Dedifferentiated amniotic fluid mesenchymal stem cell (primary cell): ENCODE measurements at regions not wholly inside any gene's neighbourhood (a gene's known extent, or its start where the extent isn't known, plus 50 kb on each side); places are given as distances from the start of the nearest gene placed in this dataset.

ENCODE experiments used
- DNase-seq: peaks from one replicate; pipeline ENCODE4 v3.0.0-alpha.2; 2016; ENCODE audit errors: extremely low spot score

DNA sequence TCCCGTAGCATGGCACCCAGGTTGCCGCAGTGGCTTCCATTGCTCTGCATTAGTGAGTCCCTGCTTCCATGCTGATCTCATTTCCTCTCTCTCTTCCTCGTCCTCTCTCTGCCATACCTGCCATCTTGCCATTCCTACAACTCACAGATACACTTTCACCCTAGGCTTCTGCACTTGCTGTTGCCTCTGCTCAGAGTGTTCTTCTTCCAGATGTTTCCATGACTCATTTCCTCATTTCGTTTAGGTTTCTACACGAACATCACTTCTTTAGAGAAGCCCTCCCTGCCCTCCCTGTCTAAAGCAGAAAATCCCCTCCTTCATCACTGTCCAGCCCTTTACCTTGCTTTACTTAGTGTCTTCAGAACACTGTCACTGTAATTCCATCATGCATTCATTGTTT is 115.2 kb upstream of the WWC1 start:
- no peak for DNase-seq

DNA sequence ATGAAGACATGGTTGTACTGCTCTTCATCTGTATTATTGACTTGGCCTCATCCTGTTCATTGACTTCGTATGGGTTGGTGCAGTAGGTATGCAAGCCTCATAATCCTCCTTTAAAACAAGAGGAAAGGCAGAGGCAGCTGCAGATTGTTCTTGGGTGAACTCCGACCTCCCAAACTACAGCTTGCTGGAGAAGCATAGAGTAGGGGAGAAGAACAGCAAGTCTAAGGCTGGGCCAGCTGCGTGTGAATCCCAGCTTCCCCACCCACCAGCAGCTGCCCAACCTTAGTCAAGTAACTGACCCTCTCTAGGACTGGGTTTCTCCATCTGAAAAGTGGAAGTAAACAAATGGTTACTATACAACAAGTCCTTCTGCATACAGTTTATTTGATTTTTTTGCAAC is 114.5 kb upstream of the WWC1 start:
- DNase-seq: no peak

DNA sequence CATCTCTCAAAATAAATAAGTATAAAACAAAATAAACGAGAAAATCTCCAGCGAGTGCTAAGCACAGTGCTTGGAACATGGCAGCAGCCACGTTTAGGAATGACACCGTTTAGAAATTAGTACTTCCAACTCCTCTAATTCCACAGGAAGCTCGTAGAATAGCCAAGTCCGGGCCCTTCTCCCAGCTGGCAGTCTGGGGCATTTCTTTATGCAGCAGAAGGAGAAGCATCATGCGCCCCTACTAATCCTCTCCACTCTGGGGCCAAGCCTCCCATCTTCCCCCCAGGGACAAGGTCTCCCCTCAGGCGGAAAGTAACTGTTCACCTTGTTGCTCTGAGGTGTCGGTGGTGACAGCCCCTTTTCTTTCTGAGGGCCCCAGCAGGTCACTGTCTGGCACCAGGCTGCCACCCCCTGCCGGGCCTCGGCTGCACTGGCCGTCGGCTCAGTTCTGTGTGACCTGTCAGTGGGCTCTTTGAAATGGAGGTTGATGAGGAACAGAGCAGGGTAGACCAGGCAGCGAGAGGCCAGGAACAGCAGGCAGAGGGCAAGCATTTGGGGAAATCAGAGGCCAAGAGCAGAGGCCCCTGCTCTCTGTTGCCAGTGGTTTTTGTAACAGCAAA is 113.5 kb upstream of the WWC1 start:
- no peak for DNase-seq

DNA sequence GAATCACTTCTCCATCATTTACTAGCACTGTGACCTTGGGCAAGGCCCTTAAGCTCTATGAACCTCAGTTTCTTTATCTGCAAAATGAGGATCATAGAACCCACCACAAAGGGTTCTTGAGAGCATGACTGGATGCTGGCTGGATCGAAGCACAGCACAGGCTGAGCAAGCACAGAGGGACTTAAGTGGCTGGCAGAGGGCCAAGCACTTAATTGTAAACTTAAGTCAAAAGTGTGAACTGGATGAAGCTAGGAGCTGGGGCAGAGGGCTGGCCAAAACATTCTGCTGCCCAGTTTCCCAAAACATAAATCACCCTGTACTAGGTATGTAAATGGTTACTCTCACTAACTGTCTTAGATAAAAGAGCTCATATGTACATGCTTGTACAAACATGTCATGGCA is 112.3 kb upstream of the WWC1 start:
- no peak for DNase-seq

DNA sequence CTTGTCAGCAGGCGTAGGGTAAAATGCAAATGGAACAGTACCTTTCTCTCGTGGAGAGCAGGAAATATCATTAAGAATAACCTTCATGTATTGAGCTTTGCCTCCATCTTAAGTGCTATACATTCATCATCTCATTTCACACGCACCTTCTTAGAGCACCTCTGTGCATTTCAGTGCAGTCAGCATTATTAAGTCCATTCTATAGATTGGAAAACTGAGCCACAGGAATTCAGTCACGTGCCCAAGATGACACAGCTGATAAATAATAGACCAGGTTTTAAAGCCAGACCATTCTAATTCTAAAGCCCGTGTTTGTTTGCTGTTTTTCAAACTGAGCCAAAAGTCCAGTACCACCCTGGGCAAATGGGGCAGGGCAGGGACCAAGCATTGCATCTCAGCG is 109.2 kb upstream of the WWC1 start:
- DNase-seq: no peak

DNA sequence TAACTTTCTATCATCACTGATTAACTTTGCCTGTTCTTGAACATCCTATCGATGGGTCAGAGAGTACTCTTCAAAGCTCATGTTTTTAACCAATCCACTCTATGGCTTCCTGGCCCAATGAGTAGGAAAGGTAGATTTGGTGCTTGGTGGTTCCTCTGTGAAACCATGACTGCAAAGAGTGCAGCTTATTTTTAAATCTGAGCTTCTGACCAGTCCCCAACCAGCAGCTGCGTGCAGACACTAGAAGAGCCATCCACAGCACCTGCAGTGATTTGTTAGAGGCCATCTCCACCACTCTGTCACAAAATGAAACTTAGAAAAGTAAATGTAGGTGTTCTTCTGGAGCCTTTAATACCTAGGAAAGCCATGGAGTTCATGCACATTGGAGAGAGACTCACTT is 107.3 kb upstream of the WWC1 start:
- DNase-seq: no peak

DNA sequence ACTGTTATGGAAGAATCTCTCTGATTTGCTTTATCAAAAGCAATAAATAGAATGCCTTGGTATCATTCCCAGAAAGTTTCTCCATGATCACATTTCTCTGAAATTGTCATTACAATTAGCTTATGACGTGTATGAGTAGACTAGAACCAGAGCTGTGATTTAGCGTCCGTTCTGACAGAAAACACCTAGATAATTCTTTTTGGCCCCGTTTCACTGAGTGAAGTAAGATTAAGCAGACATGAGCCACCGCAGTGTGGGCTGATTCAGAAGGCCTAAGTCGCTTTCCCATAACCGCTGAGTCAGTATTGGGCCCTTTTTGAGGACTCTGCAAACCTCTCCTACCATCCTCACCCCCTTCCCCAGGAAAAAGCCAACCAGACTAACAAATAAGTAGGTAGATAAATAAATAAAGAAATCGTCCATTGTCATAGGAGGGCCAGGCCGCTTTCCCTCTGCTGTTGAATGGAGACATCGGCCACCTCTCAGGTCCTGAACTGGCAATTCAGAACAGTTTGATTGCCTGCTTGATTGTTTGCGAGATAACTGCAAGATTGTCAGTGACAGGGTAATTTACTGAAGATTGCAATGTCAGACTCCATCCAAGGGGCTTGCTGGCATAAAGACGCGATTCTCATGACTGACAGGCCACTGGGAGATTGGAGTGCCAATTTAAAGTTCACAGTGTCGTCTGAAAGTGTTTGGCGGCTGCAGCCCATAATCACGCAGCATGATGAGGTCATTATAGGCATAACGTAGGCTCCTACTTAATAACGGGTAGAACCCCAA is 105.0 kb upstream of the WWC1 start:
- DNase-seq: no peak

DNA sequence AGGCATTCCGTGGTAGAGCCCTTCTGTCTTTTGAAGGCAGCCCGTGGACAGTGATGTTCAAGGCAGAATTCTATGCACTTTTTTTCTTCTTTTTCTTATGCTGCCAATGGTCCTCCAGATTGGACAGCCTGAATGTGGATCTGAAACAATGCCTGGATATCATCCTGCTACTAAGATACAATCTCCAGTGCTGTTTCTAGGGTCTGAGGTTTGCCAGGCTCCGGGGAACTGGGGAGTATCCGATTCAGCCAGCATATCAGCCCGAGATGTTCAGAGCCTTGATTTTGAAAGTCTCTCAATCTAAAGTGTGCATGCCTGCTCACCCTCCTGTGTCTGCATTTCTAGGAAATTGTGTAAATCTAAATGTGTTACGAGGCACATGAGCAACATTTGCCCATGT is 103.8 kb upstream of the WWC1 start:
- DNase-seq: no peak

DNA sequence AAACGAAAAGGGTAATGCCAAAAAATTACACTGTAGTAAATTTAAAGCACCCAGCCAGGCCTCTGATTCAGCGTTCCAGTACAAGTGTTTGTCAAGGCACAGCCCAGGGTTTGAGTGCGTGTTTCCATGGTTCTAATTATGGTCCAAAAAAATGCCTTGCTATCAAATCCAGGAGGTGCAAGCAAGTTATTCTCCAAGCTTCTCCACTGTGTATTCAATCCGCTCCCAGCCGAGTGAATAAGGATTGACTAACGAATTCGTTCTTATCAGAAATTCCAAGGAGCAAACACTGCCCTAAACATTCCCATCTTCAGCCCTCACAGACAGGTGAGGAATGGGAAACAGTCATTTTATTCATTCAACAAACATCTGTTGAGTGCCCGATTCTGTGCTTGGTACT is 103.3 kb upstream of the WWC1 start:
- DNase-seq: no peak

DNA sequence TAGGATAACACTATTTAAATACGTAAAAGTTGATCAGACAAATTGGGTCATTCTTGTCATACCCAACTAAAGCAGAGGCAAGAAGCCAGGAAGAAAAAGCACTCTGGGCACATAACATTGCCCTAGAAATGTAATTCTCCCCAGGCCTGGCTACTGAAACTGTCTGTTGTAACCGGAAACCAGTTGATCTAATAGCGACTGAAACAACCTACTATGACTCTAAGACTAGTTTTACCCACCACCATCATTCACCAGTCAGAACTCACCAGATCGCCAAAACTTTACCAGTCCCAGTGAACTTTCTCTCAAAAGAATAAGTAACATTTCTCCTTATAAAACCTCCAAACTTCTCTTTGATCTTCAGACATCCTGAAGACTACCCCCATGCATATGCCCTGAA is 99.3 kb upstream of the WWC1 start:
- no peak for DNase-seq

DNA sequence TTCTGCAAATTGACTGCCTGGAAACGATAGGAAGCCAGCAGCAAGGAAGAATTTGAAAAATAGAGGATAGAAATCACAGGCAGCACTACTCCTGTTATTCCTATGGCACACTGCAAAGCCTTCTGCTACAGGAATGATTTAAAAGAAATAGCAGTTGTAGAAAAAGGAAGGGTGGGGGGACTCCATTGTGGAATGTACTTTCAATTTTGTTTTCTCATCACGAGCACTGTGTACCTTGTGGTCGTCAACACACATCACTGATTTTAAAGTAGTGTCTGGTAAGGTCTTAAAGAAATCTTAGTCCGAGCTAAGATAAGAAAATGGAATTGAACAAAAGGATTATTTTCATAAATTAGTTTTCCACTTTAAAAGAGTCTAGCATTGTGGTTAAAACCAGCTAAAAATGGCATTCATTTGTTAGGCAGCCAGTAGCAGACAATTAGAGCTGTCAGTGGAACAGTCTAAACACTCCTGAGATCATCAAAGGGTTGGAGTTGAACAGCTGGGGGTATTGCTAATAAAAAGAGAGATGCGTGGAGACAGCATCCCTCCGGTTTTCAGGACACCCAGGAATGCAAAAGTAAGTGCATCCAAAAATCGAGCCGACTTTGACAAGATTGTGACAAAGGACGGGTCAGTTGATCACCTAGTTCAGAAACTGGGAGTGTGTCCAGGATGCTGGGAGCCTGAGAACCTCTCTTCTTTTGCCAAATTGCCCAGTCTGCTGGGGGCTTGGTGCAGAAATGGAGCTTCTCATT is 97.8 kb upstream of the WWC1 start:
- DNase-seq: no peak

DNA sequence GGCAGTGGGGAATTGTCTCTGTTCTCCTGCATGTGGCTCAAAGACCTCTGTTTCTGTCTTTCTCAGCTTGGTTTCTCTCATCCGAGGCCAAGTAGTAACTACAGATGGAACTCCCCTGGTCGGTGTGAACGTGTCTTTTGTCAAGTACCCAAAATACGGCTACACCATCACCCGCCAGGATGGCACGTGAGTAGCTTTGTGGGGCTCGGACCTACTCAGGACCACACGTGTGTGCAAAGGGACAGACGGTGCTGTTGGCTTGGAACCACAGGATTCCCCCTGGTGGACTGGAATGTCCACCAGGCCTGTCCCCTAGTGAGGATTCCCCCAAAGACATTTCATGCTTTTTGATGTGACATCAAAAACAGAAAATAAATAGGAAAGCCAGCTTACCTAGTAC is 96.3 kb upstream of the WWC1 start:
- no peak for DNase-seq

DNA sequence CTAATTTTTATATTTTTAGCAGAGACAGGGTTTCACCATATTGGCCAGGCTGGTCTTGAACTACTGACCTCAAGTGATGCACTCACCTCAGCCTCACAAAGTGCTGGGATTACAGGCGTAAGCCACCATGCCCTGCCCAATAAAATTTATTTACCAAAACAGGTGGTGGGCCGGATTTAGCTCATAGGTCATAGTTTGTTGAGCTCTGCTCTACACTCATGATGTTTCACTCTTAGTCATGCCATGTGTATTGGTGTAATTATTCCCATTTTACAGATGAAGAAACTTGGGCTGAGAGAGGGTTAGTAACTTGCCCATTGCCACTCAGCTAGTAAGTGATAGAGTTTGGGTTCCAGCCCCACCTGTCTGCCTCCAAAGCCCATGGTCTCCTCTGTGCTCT is 93.1 kb upstream of the WWC1 start:
- DNase-seq: no peak

DNA sequence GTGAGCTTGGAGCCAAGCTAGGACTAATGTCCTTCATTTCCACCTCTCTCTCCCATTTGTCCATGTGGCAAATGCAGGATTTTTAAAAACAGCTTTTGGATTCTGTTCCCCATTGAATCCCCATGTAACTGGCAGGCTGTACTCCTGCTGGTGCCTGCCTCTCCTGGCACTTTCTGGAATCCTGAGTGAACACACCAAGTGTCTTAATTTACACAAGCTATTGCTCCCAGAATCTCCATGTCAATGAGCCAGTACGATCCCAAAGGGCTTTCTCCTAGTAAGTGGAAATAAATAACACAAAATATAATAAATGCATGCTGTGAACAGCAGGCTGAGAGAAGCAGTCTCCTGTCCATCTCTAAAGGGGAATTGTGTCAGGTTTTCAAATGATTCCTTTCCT is 88.4 kb upstream of the WWC1 start:
- no peak for DNase-seq

DNA sequence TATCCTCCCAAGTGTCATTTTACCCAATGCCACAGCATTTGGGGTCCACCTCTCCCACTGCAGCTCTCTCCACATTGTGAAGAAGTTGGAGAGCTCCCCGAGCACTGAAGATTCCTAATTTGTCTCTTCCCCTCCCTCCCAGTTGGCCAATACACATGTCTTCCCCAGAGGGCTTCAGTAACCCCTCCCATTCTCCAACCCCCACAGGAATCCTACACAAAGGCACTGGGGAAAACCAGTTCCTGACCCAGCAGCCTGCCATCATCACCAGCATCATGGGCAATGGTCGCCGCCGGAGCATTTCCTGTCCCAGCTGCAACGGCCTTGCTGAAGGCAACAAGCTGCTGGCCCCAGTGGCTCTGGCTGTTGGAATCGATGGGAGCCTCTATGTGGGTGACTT is 87.3 kb upstream of the WWC1 start:
- no peak for DNase-seq

DNA sequence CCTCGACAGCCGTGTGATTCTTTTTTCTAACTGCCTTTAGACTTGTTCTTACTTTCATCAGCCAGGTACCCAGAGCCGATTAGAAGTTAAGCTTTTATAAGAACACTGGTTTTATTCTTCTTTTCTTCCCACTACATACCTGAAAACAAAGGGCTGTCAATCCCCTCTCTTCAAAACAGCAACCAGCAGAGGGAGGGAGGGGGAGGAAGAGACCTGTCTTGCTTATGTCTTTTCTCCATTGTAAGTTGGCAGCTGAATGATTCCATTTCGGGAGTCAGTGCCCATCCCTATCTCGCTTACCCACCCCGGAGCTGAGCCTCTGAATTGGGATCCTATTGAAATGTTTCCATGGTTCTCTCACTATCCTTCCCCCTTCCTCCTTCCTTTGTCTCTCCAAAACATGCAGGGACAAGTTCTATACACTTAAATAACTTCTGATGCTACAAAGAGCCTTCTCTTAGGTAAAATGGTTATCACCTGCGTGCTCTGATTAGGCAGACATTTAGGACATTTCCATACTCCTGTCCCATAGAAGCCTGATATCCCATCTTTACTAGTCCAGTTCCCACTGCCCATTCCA is 83.9 kb upstream of the WWC1 start:
- no peak for DNase-seq

DNA sequence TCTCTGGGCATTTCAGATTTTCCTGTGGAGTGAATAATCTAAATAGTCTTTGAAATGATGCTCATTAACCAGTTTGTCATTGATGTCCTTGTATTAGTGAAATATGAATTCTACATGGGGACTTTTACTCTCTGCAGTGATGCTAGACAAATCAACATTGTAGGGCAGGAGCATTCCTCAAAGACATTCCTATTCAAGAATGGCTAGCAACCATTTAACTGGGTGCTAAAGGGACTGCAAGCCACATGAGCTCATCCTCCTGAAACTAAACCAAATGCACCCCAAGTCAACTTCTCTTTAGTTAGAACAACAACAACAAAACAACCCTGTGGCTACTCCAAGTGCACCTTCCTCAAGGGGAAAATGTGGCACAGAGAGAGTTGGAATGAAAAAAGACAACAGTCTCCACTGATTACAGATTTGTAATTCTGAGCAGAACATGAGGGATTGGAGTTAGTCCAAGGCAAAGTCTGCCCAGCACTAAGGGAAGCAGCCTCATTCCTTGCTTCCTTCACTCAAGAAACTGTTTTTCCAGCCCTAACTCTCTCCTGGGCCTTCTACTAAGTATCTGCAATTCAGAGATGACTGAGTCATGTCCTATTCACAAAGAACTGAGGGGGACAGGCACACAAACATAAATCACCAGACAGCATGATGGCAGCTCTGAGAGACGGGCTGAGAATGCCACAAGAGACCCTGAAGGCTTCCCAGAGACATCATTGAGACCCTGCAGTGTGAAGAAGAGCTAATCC is 82.0 kb upstream of the WWC1 start:
- DNase-seq: no peak

DNA sequence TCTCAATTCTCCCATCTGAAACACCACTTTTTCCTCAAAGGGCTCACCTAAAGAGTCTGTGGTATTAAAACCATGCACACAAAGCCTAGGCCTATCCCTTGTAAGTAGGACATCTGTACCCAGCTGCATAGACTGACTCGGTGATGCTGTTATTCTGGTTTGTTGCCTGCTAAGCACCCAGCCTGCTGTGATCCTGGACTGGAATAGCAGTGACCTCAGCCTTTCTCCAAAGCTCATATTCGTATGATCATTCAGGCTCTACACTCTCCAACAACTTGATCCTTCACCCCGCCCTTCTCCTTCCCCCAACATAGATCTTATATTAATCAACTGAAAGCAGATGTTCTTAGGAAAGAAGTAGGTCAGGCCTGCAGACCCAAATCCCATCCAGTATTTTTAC is 81.4 kb upstream of the WWC1 start:
- no peak for DNase-seq

DNA sequence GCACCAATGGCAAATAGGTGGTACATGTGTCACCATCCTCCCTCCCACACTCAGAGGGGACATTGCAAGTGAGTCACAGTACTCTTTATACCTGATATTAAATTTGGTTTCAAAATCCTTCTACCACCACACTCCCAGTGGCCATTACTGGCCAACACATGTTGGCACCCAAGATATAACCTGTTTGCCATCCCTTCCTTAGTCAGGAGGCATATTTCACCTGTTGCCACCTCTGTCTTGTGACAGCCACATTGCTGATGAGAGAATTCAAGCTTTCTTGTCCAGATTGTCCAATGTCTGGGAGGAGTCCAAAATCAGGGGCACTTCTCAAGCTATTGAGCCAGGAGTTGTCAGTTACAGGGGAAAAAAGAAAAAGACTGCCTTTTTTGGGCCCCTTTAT is 80.2 kb upstream of the WWC1 start:
- DNase-seq: no peak

DNA sequence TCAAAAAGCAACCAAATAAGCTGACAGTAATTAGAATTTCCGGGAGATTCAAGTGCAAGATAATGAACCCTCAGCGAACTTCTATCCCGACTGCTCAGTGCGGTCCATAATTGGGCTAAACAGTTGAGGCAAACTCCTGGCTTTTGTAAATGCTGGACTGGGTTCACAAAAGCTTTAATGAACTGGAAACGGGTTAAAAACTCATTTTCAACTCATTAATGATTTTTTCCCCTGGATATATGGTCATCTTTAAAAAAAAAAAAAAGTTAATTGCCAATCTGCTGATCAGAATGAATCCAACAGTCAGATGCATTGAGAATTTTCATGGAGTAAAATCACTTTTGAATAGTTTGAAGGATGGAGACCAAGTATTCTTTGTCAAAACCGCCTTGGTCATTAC is 79.5 kb upstream of the WWC1 start:
- no peak for DNase-seq

DNA sequence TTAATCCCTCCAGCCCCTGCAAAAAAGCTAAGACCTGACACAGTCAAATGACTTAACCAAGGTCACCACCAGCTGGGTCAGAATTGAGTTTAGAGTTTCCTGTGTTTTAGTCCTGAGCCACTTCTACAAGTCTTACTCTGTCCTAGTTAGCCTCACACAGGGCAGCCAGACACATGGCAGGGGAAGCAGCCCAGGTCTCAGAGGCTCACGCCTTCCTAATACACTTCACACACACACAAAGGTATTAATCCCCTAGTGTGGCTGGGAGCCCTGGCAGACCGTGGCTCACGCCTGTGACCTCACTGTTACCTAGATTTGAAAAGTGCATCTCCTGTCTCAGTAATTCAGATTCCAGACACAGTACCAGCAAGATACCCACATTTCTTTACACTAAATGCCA is 77.4 kb upstream of the WWC1 start:
- no peak for DNase-seq

DNA sequence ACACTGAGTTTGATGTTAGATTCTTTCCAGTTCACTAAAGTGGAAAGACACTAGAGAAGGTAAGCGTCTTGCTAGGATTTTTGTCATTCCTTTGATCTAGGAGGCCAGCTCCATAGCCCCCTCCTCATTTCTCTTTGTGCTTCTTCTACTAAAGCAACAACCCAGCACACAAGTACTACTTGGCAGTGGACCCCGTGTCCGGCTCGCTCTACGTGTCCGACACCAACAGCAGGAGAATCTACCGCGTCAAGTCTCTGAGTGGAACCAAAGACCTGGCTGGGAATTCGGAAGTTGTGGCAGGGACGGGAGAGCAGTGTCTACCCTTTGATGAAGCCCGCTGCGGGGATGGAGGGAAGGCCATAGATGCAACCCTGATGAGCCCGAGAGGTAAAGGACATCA is 76.6 kb upstream of the WWC1 start:
- DNase-seq: no peak
